Kidney (tissue), 13 donors: ENCODE measurements at regions not wholly inside any gene's neighbourhood (a gene's known extent, or its start where the extent isn't known, plus 50 kb on each side); places are given as distances from the start of the nearest gene placed in this dataset.

Experiments used
- DNase-seq, 5 donors: peaks; one replicate each; pipeline ENCODE4 v3.0.0-alpha.2; 2013 to 2020
- FAIRE-seq: peaks from 2 replicates; lab custom pipeline; 2012; peaks lifted over from hg19 to GRCh38; lab: Jason Lieb, UNC
- H3K27ac ChIP-seq, 2 donors: one replicate each; pipeline ENCODE4 v1.7.0; 2013; ENCODE audit warnings: low read depth in 2 of 2, low read length in 2 of 2, inconsistent platforms in 1 of 2
- H3K27me3 ChIP-seq: one replicate; pipeline ENCODE4 v1.7.1; 2013; ENCODE audit warnings: low read length, inconsistent platforms; ENCODE audit not compliant: control insufficient read depth, insufficient read depth
- H3K36me3 ChIP-seq, 3 donors: one replicate each; pipeline versions ENCODE4 v1.7.0 to v1.7.1; 2013; ENCODE audit warnings: low read length in 3 of 3, control low read depth in 1 of 3, inconsistent platforms in 1 of 3; ENCODE audit not compliant: insufficient read depth in 3 of 3, control insufficient read depth in 2 of 3
- H3K4me1 ChIP-seq, 3 donors: one replicate each; pipeline versions ENCODE4 v1.7.0 to v1.7.1; 2013; ENCODE audit warnings: low read length in 3 of 3, inconsistent platforms in 1 of 3, low read depth in 1 of 3; ENCODE audit not compliant: control insufficient read depth in 2 of 3, insufficient read depth in 2 of 3
- H3K4me3 ChIP-seq, 3 donors: one replicate each; pipeline versions ENCODE4 v1.7.0 to v1.8.1; 2013; ENCODE audit warnings: low read length in 3 of 3, control low read depth in 1 of 3, inconsistent platforms in 1 of 3
- H3K9ac ChIP-seq, 3 donors: one replicate each; pipeline versions ENCODE4 v1.7.0 to v1.7.1; 2013; ENCODE audit warnings: low read length in 3 of 3, control low read depth in 1 of 3, inconsistent platforms in 1 of 3
- H3K9me3 ChIP-seq, 3 donors: one replicate each; pipeline versions ENCODE4 v1.7.0 to v1.7.1; 2013; ENCODE audit warnings: low read length in 3 of 3, control low read depth in 1 of 3, inconsistent platforms in 1 of 3; ENCODE audit not compliant: control insufficient read depth in 2 of 3, insufficient read depth in 1 of 3
- CTCF ChIP-seq: IDR thresholded peaks from 3 replicates; pipeline ENCODE4 v1.5.1; 2012; ENCODE audit warnings: mild to moderate bottlenecking, moderate library complexity, borderline replicate concordance; ENCODE audit not compliant: insufficient read depth; ENCODE audit errors: extremely low read depth
- intact Hi-C: fragments of 100-400 bp; cut with DNase I; formaldehyde crosslinking; loops from one replicate; pipeline ENCODE4 v1.11.1; 2022
- donor health status: control.
- donor health status: control.
- donor health status: control.
- donor health status: control.
- donor health status: control.
- donor health status: DM: yes; HTN: yes; CAD: no.
- donor health status: Normal renal cell carcinoma (clear cell type).

- no peak overlapping the region for H3K4me3 ChIP-seq
- H3K4me1 ChIP-seq, result no peaks in the 10 kb centered on the region
- no peaks in the 10 kb centered on the region for H3K27me3 ChIP-seq
- TF ChIP-seq CTCF, result no peak
- FAIRE-seq (no peak), DNase-seq (no peak)
- H3K9ac ChIP-seq, result no peak overlapping the region
- intact Hi-C loops, result no loop called here
- no peak overlapping the region for H3K27ac ChIP-seq
- H3K36me3 ChIP-seq, result no peaks in the 10 kb centered on the region
- peaks cover 0 to 3% (median 0%) of the 10 kb centered on the region in 3 donors for H3K9me3 ChIP-seq
These were observed 59.2 kb upstream of the JCAD start for GRCh38 chr10:30118590-30118989.

DNA sequence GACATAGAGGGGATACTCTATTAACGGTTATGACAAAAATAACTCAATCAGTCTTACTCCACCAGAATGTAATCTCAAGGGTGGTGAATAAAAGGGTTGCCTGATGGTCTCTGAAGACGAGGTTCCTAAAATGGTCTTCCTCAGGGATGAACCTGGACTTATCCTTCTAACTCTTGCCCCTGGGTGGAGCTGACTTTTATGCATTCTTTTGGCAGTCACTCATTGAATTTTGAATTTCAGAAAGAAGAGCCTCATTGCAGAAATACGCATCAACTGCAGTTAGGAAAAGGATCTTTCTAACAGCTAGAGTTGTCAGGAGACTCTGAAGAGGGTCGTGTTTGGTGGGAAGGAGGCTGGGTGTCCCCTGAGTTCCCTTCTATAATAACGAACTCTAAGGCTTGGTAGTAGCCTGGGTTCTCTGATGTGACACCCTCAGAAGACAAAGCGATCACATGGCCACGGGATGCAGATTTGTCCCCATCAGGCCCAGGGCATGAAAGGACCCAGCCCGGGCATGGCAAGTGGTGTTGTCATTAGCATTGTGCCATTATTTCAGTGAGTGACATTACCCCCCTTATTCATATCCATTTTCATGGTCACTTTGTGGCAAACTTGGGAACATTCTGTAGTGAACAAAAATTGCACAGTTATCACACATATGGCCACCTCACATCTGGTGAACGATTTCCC lies 58.6 kb upstream of the JCAD start:
- FAIRE-seq (no peak), DNase-seq (no peak)
- no peak overlapping the region for H3K9ac ChIP-seq
- no peaks in the 10 kb centered on the region for H3K27me3 ChIP-seq
- H3K4me1 ChIP-seq, result no peaks in the 10 kb centered on the region
- no peak overlapping the region for H3K27ac ChIP-seq
- H3K36me3 ChIP-seq, result no peaks in the 10 kb centered on the region
- H3K4me3 ChIP-seq, result no peak overlapping the region
- peaks cover 0 to 3% (median 0%) of the 10 kb centered on the region in 3 donors for H3K9me3 ChIP-seq
- intact Hi-C loops, result no loop called here
- no peak for TF ChIP-seq CTCF

GRCh38 chr10:30116041-30116491 lies 56.7 kb upstream of the JCAD start:
- H3K36me3 ChIP-seq, result no peaks in the 10 kb centered on the region
- no peak overlapping the region for H3K9ac ChIP-seq
- DNase-seq (peak in 4 of 5 donors; percentile 42 to 72 (median 60)), FAIRE-seq (no peak)
- no peaks in the 10 kb centered on the region for H3K27me3 ChIP-seq
- H3K9me3 ChIP-seq, result peaks cover 0 to 3% (median 0%) of the 10 kb centered on the region in 3 donors
- no peak overlapping the region for H3K4me3 ChIP-seq
- no peak for TF ChIP-seq CTCF
- intact Hi-C loops, result no loop called here
- H3K4me1 ChIP-seq, result no peaks in the 10 kb centered on the region
- no peak overlapping the region for H3K27ac ChIP-seq

DNA sequence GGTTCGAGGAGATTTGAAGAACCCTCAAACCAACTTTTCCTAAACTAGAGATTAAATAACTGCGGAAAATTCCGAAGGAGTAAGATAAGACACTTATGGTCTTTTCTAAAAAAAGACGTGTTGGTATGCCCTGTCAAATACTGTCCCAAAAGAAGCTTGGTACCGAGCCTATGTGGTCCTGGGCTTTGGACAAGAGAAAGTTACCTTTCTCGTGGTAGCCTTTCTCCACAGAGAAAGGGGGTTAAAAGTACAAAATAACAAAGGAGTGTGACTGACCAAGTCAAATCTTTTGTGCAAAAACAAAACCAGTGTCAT lies 56.2 kb upstream of the JCAD start:
- no peak overlapping the region for H3K9ac ChIP-seq
- no peaks in the 10 kb centered on the region for H3K36me3 ChIP-seq
- no peak for FAIRE-seq
- H3K9me3 ChIP-seq, result peaks cover 0 to 3% (median 0%) of the 10 kb centered on the region in 3 donors
- intact Hi-C loops, result no loop called here
- H3K27me3 ChIP-seq, result no peaks in the 10 kb centered on the region
- H3K4me1 ChIP-seq, result no peaks in the 10 kb centered on the region
- no peak overlapping the region for H3K4me3 ChIP-seq
- DNase-seq, result no peak
- TF ChIP-seq CTCF, result no peak
- no peak overlapping the region for H3K27ac ChIP-seq
